T-cell (primary cell): ENCODE measurements at regions not wholly inside any gene's neighbourhood (a gene's known extent, or its start where the extent isn't known, plus 50 kb on each side); places are given as distances from the start of the nearest gene placed in this dataset.
"Not testable (repeated sequence)": the region's sequence is repeated elsewhere in the genome, so short reads cannot be mapped to it uniquely, and the experiment has no call there.

Experiments used
- ATAC-seq, 4 experiments: fragments of 200-7000 bp in 3 of 4; fragments of 150-1000 bp in 1 of 4; cut with Tn5 transposase; replicated peaks in 1 of 4; 1 replicate in 3 of 4; 2 replicates in 1 of 4; pipeline ENCODE4 v1.10.0; 2021; ENCODE audit warnings: moderate library complexity in 3 of 4, mild to moderate bottlenecking in 2 of 4, moderate number of reproducible peaks in 1 of 4
- CTCF ChIA-PET, 2 donors: fragments of 300-600 bp; sonication (Branson Sonifier 250); formaldehyde crosslinking; loops; one replicate each; lab custom pipeline; 2022; ENCODE audit warnings: antibody characterized with exemption in 2 of 2; lab: Charles Lee
- POLR2A ChIA-PET, 2 donors: fragments of 300-600 bp; sonication (Branson Sonifier 250); formaldehyde crosslinking; loops; one replicate each; lab custom pipeline; 2022; ENCODE audit warnings: antibody characterized with exemption in 2 of 2; lab: Charles Lee
- DNase-seq, 35 experiments: peaks; one replicate each; pipeline versions ENCODE4 v3.0.0 to v3.0.0-alpha.2; 2013 to 2023
- H3K27ac ChIP-seq: one replicate; pipeline ENCODE4 v1.5.1; 2013; ENCODE audit warnings: low read length
- H3K27me3 ChIP-seq, 2 experiments: replicated peaks in 1 of 2; 1 replicate in 1 of 2; 2 replicates in 1 of 2; pipeline versions ENCODE4 v1.6.1 to v1.7.0; 2013; ENCODE audit warnings: low read length in 1 of 2, mixed read lengths in 1 of 2; ENCODE audit not compliant: control insufficient read depth in 2 of 2, insufficient read depth in 2 of 2; ENCODE audit errors: extremely low read depth in 1 of 2
- H3K36me3 ChIP-seq, 2 donors: 1 replicate in 1 of 2; 2 replicates in 1 of 2; pipeline versions ENCODE4 v1.6.1 to v1.7.0; 2013; ENCODE audit warnings: low read length in 1 of 2; ENCODE audit not compliant: control insufficient read depth in 2 of 2, insufficient read depth in 1 of 2; ENCODE audit errors: extremely low read depth in 1 of 2
- H3K4me1 ChIP-seq, 2 experiments: 1 replicate in 1 of 2; 2 replicates in 1 of 2; pipeline versions ENCODE4 v1.6.1 to v1.7.0; 2013; ENCODE audit warnings: low read length in 2 of 2, mixed read lengths in 1 of 2; ENCODE audit not compliant: insufficient read depth in 2 of 2, control insufficient read depth in 1 of 2; ENCODE audit errors: extremely low read depth in 1 of 2
- H3K4me3 ChIP-seq, 2 donors: 1 replicate in 1 of 2; 2 replicates in 1 of 2; pipeline versions ENCODE4 v1.5.1 to v1.7.0; 2013; ENCODE audit warnings: mild to moderate bottlenecking in 2 of 2, low read length in 1 of 2, moderate library complexity in 1 of 2; ENCODE audit not compliant: control insufficient read depth in 1 of 2; ENCODE audit errors: extremely low read depth in 1 of 2
- H3K9me3 ChIP-seq: 2 replicates; pipeline ENCODE4 v1.7.0; 2013
- H3K27ac Mint-ChIP-seq, 2 donors: one replicate each; pipeline ENCODE4 v1.8.0; 2020 to 2021; ENCODE audit warnings: mild to moderate bottlenecking in 2 of 2, mixed read lengths in 2 of 2
- H3K27me3 Mint-ChIP-seq, 2 donors: one replicate each; pipeline ENCODE4 v1.8.0; 2021 to 2022; ENCODE audit warnings: mixed read lengths in 2 of 2
- H3K36me3 Mint-ChIP-seq: one replicate; pipeline ENCODE4 v1.8.0; 2021; ENCODE audit warnings: mixed read lengths
- H3K4me1 Mint-ChIP-seq, 3 donors: one replicate each; pipeline ENCODE4 v1.8.0; 2020 to 2022; ENCODE audit warnings: mixed read lengths in 3 of 3, mild to moderate bottlenecking in 1 of 3
- H3K4me3 Mint-ChIP-seq, 3 donors: one replicate each; pipeline ENCODE4 v1.8.0; 2020 to 2022; ENCODE audit warnings: mild to moderate bottlenecking in 3 of 3, mixed read lengths in 3 of 3, moderate library complexity in 3 of 3
- H3K9me3 Mint-ChIP-seq, 3 donors: one replicate each; pipeline ENCODE4 v1.8.0; 2020 to 2022; ENCODE audit warnings: mixed read lengths in 3 of 3
- WGBS: methylation state at CpG from one replicate; pipeline ENCODE4 v1.1.5; 2013; ENCODE audit warnings: missing lambda C conversion rate; ENCODE audit not compliant: insufficient coverage; 5-methylcytosine and 5-hydroxymethylcytosine counted together

DNA sequence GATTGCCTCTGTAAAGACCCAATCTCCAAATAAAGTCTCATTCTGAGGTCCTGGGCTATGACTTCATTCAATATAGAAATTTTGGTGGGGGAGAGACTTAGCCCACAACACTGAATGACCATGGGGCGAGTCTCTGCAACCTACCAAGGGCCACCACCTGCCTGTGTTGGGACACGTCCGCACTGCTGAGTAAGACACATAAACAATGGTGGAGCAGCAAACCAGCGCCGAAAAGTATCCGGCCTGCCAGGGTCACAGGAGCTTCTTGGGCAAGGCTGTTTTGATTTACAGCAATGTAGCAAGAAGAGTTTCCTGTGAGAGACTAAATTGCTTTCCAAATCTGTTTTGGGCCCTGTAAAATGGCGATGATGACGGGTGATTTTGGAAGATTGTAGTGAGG is 122.3 kb downstream of the SHANK2 start:
- Mint-ChIP-seq H3K36me3 (no peaks in the 10 kb centered on the region), H3K27me3 (peaks cover 6 to 7% of the 10 kb centered on the region in 2 donors), H3K9me3 (peaks cover 0 to 3% (median 0%) of the 10 kb centered on the region in 3 donors), H3K27ac (no peak overlapping the region), H3K4me3 (no peak overlapping the region), H3K4me1 (no peaks in the 10 kb centered on the region)
- POLR2A ChIA-PET = no interaction called here
- H3K9me3 ChIP-seq = no peaks in the 10 kb centered on the region
- H3K27me3 ChIP-seq = peaks cover 0 to 16% of the 10 kb centered on the region in 2 experiments
- H3K36me3 ChIP-seq = no peaks in the 10 kb centered on the region
- H3K27ac ChIP-seq = no peak overlapping the region
- no peak overlapping the region for H3K4me3 ChIP-seq
- WGBS = 89% methylated on average over 6 of the region's 8 CpGs
- DNase-seq = no peak
- H3K4me1 ChIP-seq = no peaks in the 10 kb centered on the region
- CTCF ChIA-PET = no interaction called here
- no peak for ATAC-seq

DNA sequence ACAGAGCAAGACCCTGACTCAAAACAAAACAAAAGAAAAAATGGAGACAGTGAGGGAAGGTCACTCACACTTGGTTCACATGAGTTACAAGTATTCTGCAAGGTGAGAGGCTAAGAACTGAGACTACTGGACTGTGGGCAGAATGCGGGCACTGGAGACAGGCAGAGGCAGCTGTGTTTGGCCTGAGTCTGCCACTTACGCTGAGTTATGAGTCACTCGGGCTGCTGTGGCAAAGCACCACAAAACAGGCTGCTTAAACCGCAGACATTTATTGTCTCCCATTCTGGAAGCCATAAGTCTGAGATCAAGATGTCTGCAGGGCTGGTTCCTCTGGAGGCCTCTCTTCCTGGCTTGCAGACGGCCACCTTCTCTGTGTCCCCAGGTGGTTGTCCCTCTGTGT is 122.8 kb downstream of the SHANK2 start:
- no peak overlapping the region for H3K4me3 ChIP-seq
- no peaks in the 10 kb centered on the region for H3K9me3 Mint-ChIP-seq
- H3K27me3 ChIP-seq = peaks cover 0 to 16% of the 10 kb centered on the region in 2 experiments
- no peak overlapping the region for H3K4me3 Mint-ChIP-seq
- no peaks in the 10 kb centered on the region for H3K36me3 Mint-ChIP-seq
- H3K27me3 Mint-ChIP-seq = peaks cover 6 to 7% of the 10 kb centered on the region in 2 donors
- no peak overlapping the region for H3K27ac ChIP-seq
- DNase-seq (no peak), ATAC-seq (no peak)
- no peaks in the 10 kb centered on the region for H3K36me3 ChIP-seq
- H3K27ac Mint-ChIP-seq = no peak overlapping the region
- H3K9me3 ChIP-seq = no peaks in the 10 kb centered on the region
- WGBS = 86% methylated on average over 5 of the region's 5 CpGs
- no peaks in the 10 kb centered on the region for H3K4me1 Mint-ChIP-seq
- H3K4me1 ChIP-seq = no peaks in the 10 kb centered on the region
- CTCF ChIA-PET = no interaction called here
- POLR2A ChIA-PET = no interaction called here

DNA sequence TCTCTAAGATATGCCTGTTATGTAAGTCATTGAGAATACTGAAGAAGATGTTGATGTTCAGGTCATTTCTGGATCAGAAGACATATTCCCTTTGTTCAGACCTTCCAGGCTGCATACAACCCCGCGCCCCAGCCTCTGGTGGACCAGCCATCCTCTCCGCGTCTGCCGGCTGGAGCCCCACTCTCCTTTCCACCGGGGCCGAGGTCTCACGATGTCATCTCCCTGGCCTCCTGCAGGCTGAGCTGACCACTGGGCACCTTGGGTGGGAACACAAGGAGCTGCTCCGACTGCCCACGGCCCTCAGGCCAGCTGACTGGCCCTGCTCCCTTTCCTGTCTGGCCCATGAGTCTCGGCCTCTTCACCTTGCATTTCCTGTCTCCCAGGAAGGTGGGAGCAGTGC is 124.6 kb downstream of the SHANK2 start:
- Mint-ChIP-seq H3K36me3 (no peaks in the 10 kb centered on the region), H3K4me1 (no peaks in the 10 kb centered on the region), H3K4me3 (no peak overlapping the region), H3K9me3 (peaks cover 0 to 5% (median 0%) of the 10 kb centered on the region in 3 donors), H3K27ac (no peak overlapping the region), H3K27me3 (peaks cover 6% of the 10 kb centered on the region in 2 donors)
- H3K36me3 ChIP-seq = no peaks in the 10 kb centered on the region
- peaks cover 0 to 16% of the 10 kb centered on the region in 2 experiments for H3K27me3 ChIP-seq
- WGBS = 83% methylated on average over 10 of the region's 11 CpGs
- no peaks in the 10 kb centered on the region for H3K9me3 ChIP-seq
- no peaks in the 10 kb centered on the region for H3K4me1 ChIP-seq
- ChIA-PET CTCF (no interaction called here), POLR2A (no interaction called here)
- H3K4me3 ChIP-seq = no peak overlapping the region
- DNase-seq = no peak
- ATAC-seq = no peak
- no peak overlapping the region for H3K27ac ChIP-seq

DNA sequence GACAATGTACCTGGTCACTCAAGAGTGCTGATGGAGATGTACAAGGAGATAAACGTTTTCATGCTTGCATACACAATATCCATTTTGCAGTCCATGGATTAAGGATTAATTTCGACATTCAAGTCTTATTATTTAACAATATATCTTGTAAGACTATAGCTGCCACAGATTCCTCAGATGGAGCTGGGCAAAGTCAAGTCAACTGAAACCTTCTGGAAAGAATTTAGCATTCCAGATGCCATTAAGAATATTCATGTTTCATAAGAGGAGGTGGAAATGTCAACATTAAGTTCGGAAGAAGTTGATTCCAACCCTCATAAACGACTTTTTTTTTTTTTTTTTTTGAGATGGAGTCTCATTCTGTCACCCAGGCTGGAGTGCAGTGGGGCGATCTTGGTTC is 126.0 kb downstream of the SHANK2 start:
- H3K4me1 Mint-ChIP-seq, H3K27ac Mint-ChIP-seq, H3K4me1 ChIP-seq, H3K9me3 ChIP-seq, POLR2A ChIA-PET, H3K36me3 Mint-ChIP-seq, DNase-seq, CTCF ChIA-PET, H3K4me3 ChIP-seq, H3K9me3 Mint-ChIP-seq, ATAC-seq, H3K27me3 Mint-ChIP-seq, H3K4me3 Mint-ChIP-seq, H3K36me3 ChIP-seq, H3K27ac ChIP-seq: not testable (repeated sequence)
- WGBS = no CpG with 5 or more reads among the region's 5 CpGs
- peaks cover 0 to 12% of the 10 kb centered on the region in 2 experiments for H3K27me3 ChIP-seq

DNA sequence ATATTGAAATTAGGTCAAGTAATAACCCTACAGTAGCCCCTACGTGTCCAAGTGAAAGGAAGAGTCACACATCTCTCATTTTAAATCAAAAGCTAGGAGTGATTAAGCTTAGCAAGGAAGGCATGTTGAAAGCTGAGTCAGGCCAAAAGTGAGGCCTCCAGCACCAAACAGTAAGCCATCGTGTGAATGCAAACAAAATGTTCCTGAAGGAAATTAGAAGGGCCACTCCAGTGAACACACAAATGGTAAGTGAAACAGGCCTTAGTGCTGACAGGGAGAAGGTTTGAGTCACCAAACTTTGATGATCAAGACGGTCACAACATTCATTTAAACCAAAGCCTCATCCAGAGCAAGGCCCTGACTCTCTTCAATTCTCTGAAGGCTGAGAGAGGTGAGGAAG is 127.2 kb downstream of the SHANK2 start:
- no peaks in the 10 kb centered on the region for H3K4me1 ChIP-seq
- ChIA-PET POLR2A (no interaction called here), CTCF (no interaction called here)
- Mint-ChIP-seq H3K9me3 (peaks cover 0 to 5% (median 0%) of the 10 kb centered on the region in 3 donors), H3K27ac (no peak overlapping the region), H3K36me3 (no peaks in the 10 kb centered on the region), H3K4me1 (no peaks in the 10 kb centered on the region), H3K27me3 (peaks cover 0 to 8% of the 10 kb centered on the region in 2 donors), H3K4me3 (no peak overlapping the region)
- H3K27me3 ChIP-seq = peaks cover 0 to 14% of the 10 kb centered on the region in 2 experiments
- no peak overlapping the region for H3K4me3 ChIP-seq
- no peaks in the 10 kb centered on the region for H3K9me3 ChIP-seq
- H3K36me3 ChIP-seq = no peaks in the 10 kb centered on the region
- WGBS = no CpG with 5 or more reads among the region's 3 CpGs
- no peak for ATAC-seq
- no peak for DNase-seq
- no peak overlapping the region for H3K27ac ChIP-seq

DNA sequence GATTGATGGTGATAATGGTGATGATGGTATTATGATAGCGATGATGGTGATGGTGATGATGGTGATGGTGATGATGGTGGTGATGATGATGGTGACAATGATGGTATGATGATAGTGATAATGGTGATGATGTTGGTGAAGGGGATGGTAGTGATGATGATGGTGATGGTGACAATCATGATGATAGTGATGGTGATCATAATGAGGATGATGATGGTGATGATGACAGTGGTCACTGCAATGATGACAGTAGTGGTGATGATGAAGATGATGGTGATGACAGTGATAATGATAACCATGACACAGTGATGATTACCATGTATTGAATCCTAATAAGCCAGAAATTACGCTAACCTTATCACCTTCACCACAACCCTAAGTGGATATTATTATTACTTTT is 128.2 kb downstream of the SHANK2 start:
- Histone ChIP-seq H3K27me3 (peaks cover 0 to 9% of the 10 kb centered on the region in 2 experiments), H3K4me3 (no peak overlapping the region), H3K27ac (no peak overlapping the region), H3K36me3 (no peaks in the 10 kb centered on the region), H3K4me1 (no peaks in the 10 kb centered on the region), H3K9me3 (no peaks in the 10 kb centered on the region)
- H3K27me3 Mint-ChIP-seq = peaks cover 6 to 11% of the 10 kb centered on the region in 2 donors
- no peaks in the 10 kb centered on the region for H3K4me1 Mint-ChIP-seq
- 60% methylated on average over 1 of the region's 2 CpGs for WGBS
- H3K36me3 Mint-ChIP-seq = no peaks in the 10 kb centered on the region
- no peak overlapping the region for H3K4me3 Mint-ChIP-seq
- ChIA-PET CTCF (no interaction called here), POLR2A (no interaction called here)
- peaks cover 0 to 5% (median 0%) of the 10 kb centered on the region in 3 donors for H3K9me3 Mint-ChIP-seq
- ATAC-seq (no peak), DNase-seq (no peak)
- no peak overlapping the region for H3K27ac Mint-ChIP-seq

DNA sequence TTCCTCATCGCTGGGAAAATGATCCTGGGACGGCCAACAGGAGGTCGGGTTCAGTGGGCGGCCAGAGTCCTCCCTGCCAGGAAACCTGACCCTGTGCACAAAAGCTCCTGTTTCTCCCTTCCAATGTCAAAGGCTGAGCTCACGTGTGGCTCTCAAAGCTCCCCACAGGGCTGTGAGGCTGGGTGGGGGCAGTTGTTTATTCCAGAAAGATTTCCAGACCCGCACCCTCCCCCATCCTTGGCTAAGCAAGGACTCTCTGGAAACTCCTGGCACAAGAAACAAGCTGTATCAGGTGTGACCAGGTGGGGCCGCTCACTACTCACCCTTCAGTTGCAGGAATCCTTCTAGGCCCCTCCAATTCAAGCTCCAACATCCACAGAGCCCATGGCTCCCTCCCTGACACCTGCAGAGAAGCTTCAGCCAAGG is 131.9 kb downstream of the SHANK2 start:
- Mint-ChIP-seq H3K27ac (no peak overlapping the region), H3K9me3 (peaks cover 0 to 5% (median 0%) of the 10 kb centered on the region in 3 donors), H3K36me3 (no peaks in the 10 kb centered on the region), H3K4me1 (no peaks in the 10 kb centered on the region), H3K27me3 (peaks cover 14 to 26% of the 10 kb centered on the region in 2 donors), H3K4me3 (no peak overlapping the region)
- H3K36me3 ChIP-seq = no peaks in the 10 kb centered on the region
- H3K9me3 ChIP-seq = no peaks in the 10 kb centered on the region
- H3K27me3 ChIP-seq = peaks cover 0 to 14% of the 10 kb centered on the region in 2 experiments
- ChIA-PET POLR2A (no interaction called here), CTCF (no interaction called here)
- DNase-seq (no peak), ATAC-seq (no peak)
- WGBS = 32% methylated on average over 3 of the region's 7 CpGs
- H3K4me1 ChIP-seq = no peaks in the 10 kb centered on the region
- no peak overlapping the region for H3K4me3 ChIP-seq
- H3K27ac ChIP-seq = no peak overlapping the region
